ENCODE measurements at regions not wholly inside any gene's neighbourhood (a gene's known extent, or its start where the extent isn't known, plus 50 kb on each side); places are given as distances from the start of the nearest gene placed in this dataset.

GRCh38 chr5:28666110-28666509 lies 1627.7 kb upstream of the CDH9 start:
- DNase-seq (ENCODE audit: low read depth in 1 of 2, low spot score in 1 of 2), result no peak
- Histone ChIP-seq H3K27ac (replicated peaks) (no peak overlapping the region), H3K27me3 (ENCODE audit: insufficient read depth, poor library complexity, severe bottlenecking) (no peaks in the 10 kb centered on the region), H3K4me3 (replicated peaks; ENCODE audit: insufficient read depth, low read length) (no peak overlapping the region)
- no peak for TF ChIP-seq SPI1 (IDR thresholded peaks at IDR 0.05; ENCODE audit: borderline replicate concordance, low read depth)
- no peak for TF ChIP-seq REST (IDR thresholded peaks at IDR 0.05; ENCODE audit: insufficient replicate concordance, low read depth)
- TF ChIP-seq GABPA (IDR thresholded peaks at IDR 0.05; ENCODE audit: low read depth), result no peak
- TF ChIP-seq CTCF (IDR thresholded peaks at IDR 0.05; ENCODE audit: insufficient read depth, low read length), result no peak
- TF ChIP-seq POLR2AphosphoS5 (IDR thresholded peaks at IDR 0.05; ENCODE audit: low read depth), result no peak

- Histone ChIP-seq H3K27ac (replicated peaks) (no peak overlapping the region), H3K4me3 (replicated peaks; ENCODE audit: insufficient read depth, low read length) (no peak overlapping the region), H3K27me3 (ENCODE audit: insufficient read depth, poor library complexity, severe bottlenecking) (no peaks in the 10 kb centered on the region)
- no peak for TF ChIP-seq GABPA (IDR thresholded peaks at IDR 0.05; ENCODE audit: low read depth)
- no peak for TF ChIP-seq CTCF (IDR thresholded peaks at IDR 0.05; ENCODE audit: insufficient read depth, low read length)
- TF ChIP-seq POLR2AphosphoS5 (IDR thresholded peaks at IDR 0.05; ENCODE audit: low read depth), result no peak
- no peak for TF ChIP-seq SPI1 (IDR thresholded peaks at IDR 0.05; ENCODE audit: borderline replicate concordance, low read depth)
- DNase-seq (ENCODE audit: low read depth in 1 of 2, low spot score in 1 of 2), result no peak
These were observed 1609.7 kb upstream of the CDH9 start for GRCh38 chr5:28648108-28648507.

GRCh38 chr5:28632607-28633006 lies 1594.2 kb upstream of the CDH9 start:
- no peak for DNase-seq (ENCODE audit: low read depth in 1 of 2, low spot score in 1 of 2)
- TF ChIP-seq SPI1 (IDR thresholded peaks at IDR 0.05; ENCODE audit: borderline replicate concordance, low read depth), result no peak
- TF ChIP-seq POLR2AphosphoS5 (IDR thresholded peaks at IDR 0.05; ENCODE audit: low read depth), result no peak
- no peak for TF ChIP-seq CTCF (IDR thresholded peaks at IDR 0.05; ENCODE audit: insufficient read depth, low read length)
- TF ChIP-seq GABPA (IDR thresholded peaks at IDR 0.05; ENCODE audit: low read depth), result no peak
- TF ChIP-seq REST (IDR thresholded peaks at IDR 0.05; ENCODE audit: insufficient replicate concordance, low read depth), result no peak
- no peak overlapping the region for H3K27ac ChIP-seq (replicated peaks)
- H3K4me3 ChIP-seq (replicated peaks; ENCODE audit: insufficient read depth, low read length), result no peak overlapping the region
- no peaks in the 10 kb centered on the region for H3K27me3 ChIP-seq (ENCODE audit: insufficient read depth, poor library complexity, severe bottlenecking)

- TF ChIP-seq REST (IDR thresholded peaks at IDR 0.05; ENCODE audit: insufficient replicate concordance, low read depth), result no peak
- TF ChIP-seq POLR2AphosphoS5 (IDR thresholded peaks at IDR 0.05; ENCODE audit: low read depth), result no peak
- no peak for TF ChIP-seq CTCF (IDR thresholded peaks at IDR 0.05; ENCODE audit: insufficient read depth, low read length)
- no peak for TF ChIP-seq GABPA (IDR thresholded peaks at IDR 0.05; ENCODE audit: low read depth)
- no peak for TF ChIP-seq SPI1 (IDR thresholded peaks at IDR 0.05; ENCODE audit: borderline replicate concordance, low read depth)
- no peak overlapping the region for H3K4me3 ChIP-seq (replicated peaks; ENCODE audit: insufficient read depth, low read length)
These were observed 1565.5 kb upstream of the CDH9 start for GRCh38 chr5:28603869-28604268.

More at GRCh38 chr5:28603869-28604268, 1565.5 kb upstream of the CDH9 start:
- no peak overlapping the region for H3K27ac ChIP-seq (replicated peaks)
- H3K27me3 ChIP-seq (ENCODE audit: insufficient read depth, poor library complexity, severe bottlenecking), result no peaks in the 10 kb centered on the region
- DNase-seq (ENCODE audit: low read depth in 1 of 2, low spot score in 1 of 2), result no peak

Measured in HL-60 (cell line).